ENCODE measurements at regions not wholly inside any gene's neighbourhood (a gene's known extent, or its start where the extent isn't known, plus 50 kb on each side); places are given as distances from the start of the nearest gene placed in this dataset.
A peak's percentile ranks its signal among the peaks of the same experiment; 100 is the strongest.

DNA sequence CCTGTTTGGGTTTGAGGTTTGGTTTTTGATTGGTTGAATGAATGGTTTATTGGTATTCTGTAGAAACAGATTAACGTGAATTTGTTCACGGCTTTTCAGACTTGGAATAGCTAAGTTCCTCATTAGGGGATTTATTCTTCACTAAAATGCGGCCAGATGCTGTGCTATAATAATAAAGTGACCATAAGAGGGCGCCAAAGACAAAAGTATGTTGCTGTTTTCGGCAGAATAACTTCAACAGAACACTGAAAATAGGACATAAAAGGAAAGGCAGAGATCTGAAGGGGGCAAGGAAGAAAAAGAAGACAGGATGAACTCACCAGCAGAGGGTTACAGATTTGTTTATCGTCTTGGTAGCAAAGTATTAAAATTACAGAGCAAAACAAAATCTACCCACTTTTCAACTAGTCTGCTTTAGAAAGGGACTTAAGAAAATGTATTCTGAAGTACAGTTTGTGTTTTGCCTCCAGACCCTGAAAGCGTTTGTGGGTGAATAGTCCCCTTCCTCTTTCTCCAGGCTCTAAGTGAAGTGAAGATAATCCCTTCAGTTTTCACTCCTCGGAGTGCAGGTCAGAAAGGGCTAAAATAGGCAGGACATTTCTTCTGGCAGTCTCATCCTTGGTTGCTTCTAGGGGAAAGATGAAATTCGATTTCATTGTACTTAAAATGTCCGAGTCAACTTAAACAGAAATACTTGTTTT is 147.6 kb downstream of the IL20RB start:
- H3K27me3 Mint-ChIP-seq (ENCODE audit: low read depth, poor library complexity) = peaks cover 4% of the 10 kb centered on the region

DNA sequence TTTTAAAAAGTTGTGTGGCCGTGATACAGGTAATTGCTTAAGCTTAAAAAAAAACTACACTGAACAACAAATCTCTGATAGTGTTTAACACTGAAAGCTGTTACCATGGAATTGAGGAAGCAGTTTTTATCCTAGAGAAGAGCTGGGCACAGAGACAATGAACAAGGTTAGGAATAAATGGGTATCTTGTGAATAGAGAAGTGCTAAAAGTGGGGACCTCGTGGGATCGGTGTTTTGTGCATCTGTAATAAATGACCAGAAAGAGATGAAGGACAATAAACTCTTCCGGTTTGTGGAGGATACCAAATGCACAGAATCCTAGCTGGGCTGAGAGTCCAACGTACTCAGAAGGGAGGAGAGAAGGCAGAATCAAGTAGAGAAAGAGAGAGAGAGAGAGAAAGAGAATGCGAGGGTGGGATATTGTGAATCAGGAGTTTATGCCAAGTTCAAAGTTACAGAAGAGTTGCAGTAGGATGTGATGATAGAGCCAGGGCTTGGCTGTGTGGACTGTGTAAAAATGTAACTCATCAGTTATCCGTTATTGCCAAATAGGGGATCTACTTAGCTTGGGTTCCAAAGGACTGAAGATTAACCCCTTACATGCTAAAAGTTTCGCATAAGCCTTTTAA is 148.9 kb downstream of the IL20RB start:
- no peak for DNase-seq
- H3K9me3 Mint-ChIP-seq = no peaks in the 10 kb centered on the region
- H3K4me3 Mint-ChIP-seq = no peak overlapping the region
- H3K36me3 Mint-ChIP-seq (ENCODE audit: low read depth) = no peaks in the 10 kb centered on the region
- peaks cover 8% of the 10 kb centered on the region for H3K4me1 Mint-ChIP-seq
- no peak overlapping the region for H3K27ac Mint-ChIP-seq
- peaks cover 4% of the 10 kb centered on the region for H3K27me3 Mint-ChIP-seq (ENCODE audit: low read depth, poor library complexity)
- TF ChIP-seq, protein P1, sequence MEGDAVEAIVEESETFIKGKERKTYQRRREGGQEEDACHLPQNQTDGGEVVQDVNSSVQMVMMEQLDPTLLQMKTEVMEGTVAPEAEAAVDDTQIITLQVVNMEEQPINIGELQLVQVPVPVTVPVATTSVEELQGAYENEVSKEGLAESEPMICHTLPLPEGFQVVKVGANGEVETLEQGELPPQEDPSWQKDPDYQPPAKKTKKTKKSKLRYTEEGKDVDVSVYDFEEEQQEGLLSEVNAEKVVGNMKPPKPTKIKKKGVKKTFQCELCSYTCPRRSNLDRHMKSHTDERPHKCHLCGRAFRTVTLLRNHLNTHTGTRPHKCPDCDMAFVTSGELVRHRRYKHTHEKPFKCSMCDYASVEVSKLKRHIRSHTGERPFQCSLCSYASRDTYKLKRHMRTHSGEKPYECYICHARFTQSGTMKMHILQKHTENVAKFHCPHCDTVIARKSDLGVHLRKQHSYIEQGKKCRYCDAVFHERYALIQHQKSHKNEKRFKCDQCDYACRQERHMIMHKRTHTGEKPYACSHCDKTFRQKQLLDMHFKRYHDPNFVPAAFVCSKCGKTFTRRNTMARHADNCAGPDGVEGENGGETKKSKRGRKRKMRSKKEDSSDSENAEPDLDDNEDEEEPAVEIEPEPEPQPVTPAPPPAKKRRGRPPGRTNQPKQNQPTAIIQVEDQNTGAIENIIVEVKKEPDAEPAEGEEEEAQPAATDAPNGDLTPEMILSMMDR (IDR thresholded peaks at IDR 0.05) = no peak

More for the DNA sequence above, 147.6 kb downstream of the IL20RB start:
- DNase-seq = peak; percentile 42
- TF ChIP-seq, protein P1 (IDR thresholded peaks at IDR 0.05) = peak; percentile 69
- H3K27ac Mint-ChIP-seq = no peak overlapping the region
- H3K9me3 Mint-ChIP-seq = no peaks in the 10 kb centered on the region
- no peaks in the 10 kb centered on the region for H3K36me3 Mint-ChIP-seq (ENCODE audit: low read depth)
- no peak overlapping the region for H3K4me3 Mint-ChIP-seq
- peaks cover 8% of the 10 kb centered on the region for H3K4me1 Mint-ChIP-seq

GRCh38 chr3:137108699-137109440 is 151.1 kb downstream of the IL20RB start:
- H3K27ac Mint-ChIP-seq = no peak overlapping the region
- peaks cover 8% of the 10 kb centered on the region for H3K4me1 Mint-ChIP-seq
- TF ChIP-seq, protein P1 (IDR thresholded peaks at IDR 0.05) = no peak
- no peaks in the 10 kb centered on the region for H3K27me3 Mint-ChIP-seq (ENCODE audit: low read depth, poor library complexity)
- no peaks in the 10 kb centered on the region for H3K9me3 Mint-ChIP-seq
- DNase-seq = no peak
- H3K36me3 Mint-ChIP-seq (ENCODE audit: low read depth) = no peaks in the 10 kb centered on the region
- no peak overlapping the region for H3K4me3 Mint-ChIP-seq

DNA sequence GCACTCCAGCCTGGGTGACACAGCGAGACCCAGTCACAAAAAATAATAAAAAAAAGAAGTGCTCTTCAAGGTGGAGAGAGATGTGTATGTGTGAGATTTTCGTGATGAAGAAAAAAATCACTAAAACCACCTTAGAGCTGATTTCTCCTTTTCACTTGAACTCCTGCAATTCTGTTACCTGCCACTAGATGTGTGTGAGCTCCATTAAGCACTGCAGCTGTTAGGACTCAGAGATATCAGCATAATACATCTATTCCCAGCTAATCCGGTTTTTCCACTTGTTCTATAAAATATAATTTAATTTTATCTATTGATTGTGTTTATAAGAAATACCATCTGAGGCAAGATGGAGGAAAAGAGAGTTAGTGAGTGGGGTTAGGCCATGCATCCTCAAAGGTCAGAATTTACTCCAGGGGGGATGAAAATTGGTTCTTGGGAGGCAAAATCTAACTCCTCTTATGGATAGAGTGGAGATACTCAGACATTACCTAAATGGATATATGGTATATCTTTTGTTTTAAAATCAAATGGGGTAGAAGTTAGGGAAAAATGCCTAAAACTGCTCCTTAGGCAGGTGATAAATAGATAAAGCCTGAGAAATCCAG is 152.7 kb downstream of the IL20RB start:
- TF ChIP-seq, protein P1 (IDR thresholded peaks at IDR 0.05) = peak; percentile 88
- H3K27me3 Mint-ChIP-seq (ENCODE audit: low read depth, poor library complexity) = no peaks in the 10 kb centered on the region
- DNase-seq = no peak
- H3K9me3 Mint-ChIP-seq = no peaks in the 10 kb centered on the region
- no peaks in the 10 kb centered on the region for H3K36me3 Mint-ChIP-seq (ENCODE audit: low read depth)
- no peak overlapping the region for H3K27ac Mint-ChIP-seq
- peaks cover 8% of the 10 kb centered on the region for H3K4me1 Mint-ChIP-seq
- no peak overlapping the region for H3K4me3 Mint-ChIP-seq

DNA sequence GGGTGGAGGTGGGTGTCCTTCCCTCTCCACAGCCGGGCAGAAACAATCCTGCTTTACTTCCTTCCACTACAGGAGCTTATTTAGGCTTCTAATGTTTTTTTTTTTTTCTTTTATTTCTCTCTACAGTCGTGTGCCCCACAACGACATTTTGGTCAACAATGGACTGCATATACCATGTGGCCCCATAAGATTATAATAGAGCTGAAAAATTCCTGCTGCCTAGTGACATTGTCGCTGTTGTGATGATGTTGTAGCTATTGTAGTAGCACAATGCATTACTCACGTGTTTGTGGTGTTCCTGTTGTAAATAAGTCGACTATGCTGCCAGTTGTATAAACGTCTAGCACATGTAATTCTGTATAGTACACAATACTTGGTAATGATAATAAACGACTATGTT is 153.7 kb downstream of the IL20RB start:
- H3K27me3 Mint-ChIP-seq (ENCODE audit: low read depth, poor library complexity) = peaks cover 3% of the 10 kb centered on the region
- no peaks in the 10 kb centered on the region for H3K9me3 Mint-ChIP-seq
- peaks cover 5% of the 10 kb centered on the region for H3K4me1 Mint-ChIP-seq
- no peak for DNase-seq
- no peak overlapping the region for H3K4me3 Mint-ChIP-seq
- no peaks in the 10 kb centered on the region for H3K36me3 Mint-ChIP-seq (ENCODE audit: low read depth)
- no peak overlapping the region for H3K27ac Mint-ChIP-seq
- TF ChIP-seq, protein P1 (IDR thresholded peaks at IDR 0.05) = no peak
